ENCODE measurements at regions not wholly inside any gene's neighbourhood (a gene's known extent, or its start where the extent isn't known, plus 50 kb on each side); places are given as distances from the start of the nearest gene placed in this dataset.

DNA sequence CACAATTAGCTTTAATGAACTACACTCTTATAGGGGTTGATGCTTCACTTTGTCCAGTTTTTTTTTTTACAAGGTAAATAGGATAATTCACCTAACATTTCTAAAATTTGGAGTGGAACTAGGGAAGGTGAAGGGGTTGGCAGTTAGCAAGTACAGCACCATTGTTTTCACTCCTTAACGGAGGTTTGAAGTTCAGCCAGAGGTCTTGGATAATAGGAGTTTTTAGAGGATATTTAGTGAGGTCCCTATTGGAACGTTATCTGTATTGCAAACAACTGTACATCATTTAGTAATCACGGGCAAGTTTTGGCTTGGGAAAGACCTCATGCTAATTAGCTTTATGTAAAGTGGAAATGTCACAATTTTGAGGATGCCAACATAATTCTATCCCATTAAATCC lies 52.3 kb upstream of the TBX18 start:
- no peaks in the 10 kb centered on the region for H3K27me3 ChIP-seq (replicated peaks; ENCODE audit: insufficient read depth)
- ATAC-seq (ENCODE audit: insufficient number of reproducible peaks, low FRiP score, low read depth) (no peak), DNase-seq (ENCODE audit: low spot score) (no peak)
- H3K4me1 ChIP-seq (ENCODE audit: control insufficient read depth in 1 of 2, low read depth in 2 of 2): no peaks in the 10 kb centered on the region
- no peak for TF ChIP-seq CTCF (IDR thresholded peaks at IDR 0.05)
- no peak overlapping the region for H3K27ac ChIP-seq
- no peaks in the 10 kb centered on the region for H3K36me3 ChIP-seq
- H3K9me3 ChIP-seq: no peaks in the 10 kb centered on the region
- H3K4me3 ChIP-seq: no peak overlapping the region

DNA sequence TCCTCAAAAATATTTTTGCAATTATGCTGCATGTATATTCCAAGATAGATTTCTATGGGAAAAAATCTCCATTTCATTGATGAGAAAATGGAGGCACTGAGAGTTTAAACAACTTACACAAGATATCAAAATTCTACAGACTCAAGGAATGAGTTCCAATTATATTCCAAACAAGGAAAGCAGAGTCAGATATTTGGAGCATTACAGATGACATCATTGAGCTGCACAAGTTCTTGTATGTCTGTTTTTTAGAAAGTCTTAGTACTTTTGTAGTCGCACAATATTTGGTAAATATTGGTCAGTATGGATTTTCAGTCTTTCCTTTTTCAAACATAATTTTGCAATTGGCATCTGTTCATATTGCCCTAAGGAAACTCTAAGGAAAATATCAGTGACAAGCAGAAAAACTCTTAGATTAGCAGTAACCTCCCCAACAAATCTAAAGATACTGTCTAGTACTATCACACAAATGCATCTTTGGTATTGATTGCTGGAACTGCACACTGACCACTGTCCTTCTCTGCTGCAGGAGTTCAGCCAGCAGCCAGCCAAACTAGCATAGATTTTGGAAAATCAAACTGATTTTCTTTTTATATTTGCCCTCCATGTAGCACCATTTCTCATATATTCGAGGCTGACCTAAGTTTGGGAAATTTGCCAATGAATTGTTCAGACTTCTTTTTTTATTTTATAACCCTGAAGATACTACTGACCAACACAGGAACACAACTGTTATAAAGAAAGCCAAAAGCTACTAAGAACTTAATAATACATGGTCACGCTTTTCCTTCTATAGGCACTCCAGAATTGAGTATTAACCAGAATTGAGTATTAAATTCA lies 51.7 kb upstream of the TBX18 start:
- Histone ChIP-seq H3K9me3 (no peaks in the 10 kb centered on the region), H3K36me3 (no peaks in the 10 kb centered on the region), H3K27me3 (replicated peaks; ENCODE audit: insufficient read depth) (no peaks in the 10 kb centered on the region), H3K4me3 (no peak overlapping the region), H3K27ac (no peak overlapping the region), H3K4me1 (ENCODE audit: control insufficient read depth in 1 of 2, low read depth in 2 of 2) (no peaks in the 10 kb centered on the region)
- no peak for DNase-seq (ENCODE audit: low spot score)
- no peak for TF ChIP-seq CTCF (IDR thresholded peaks at IDR 0.05)
- ATAC-seq (ENCODE audit: insufficient number of reproducible peaks, low FRiP score, low read depth): no peak

All from thoracic aorta (tissue), 2 donors.